NT2/D1 (cell line): ENCODE measurements at regions not wholly inside any gene's neighbourhood (a gene's known extent, or its start where the extent isn't known, plus 50 kb on each side); places are given as distances from the start of the nearest gene placed in this dataset.

ENCODE experiments used
- YY1 ChIP-seq: IDR thresholded peaks from 2 replicates; pipeline ENCODE4 v1.6.1; 2011; ENCODE audit not compliant: insufficient read length, insufficient read depth
- ZNF274 ChIP-seq: IDR thresholded peaks from 2 replicates; pipeline ENCODE4 v1.6.1; 2011; ENCODE audit warnings: mild to moderate bottlenecking, low read depth, low read length

DNA sequence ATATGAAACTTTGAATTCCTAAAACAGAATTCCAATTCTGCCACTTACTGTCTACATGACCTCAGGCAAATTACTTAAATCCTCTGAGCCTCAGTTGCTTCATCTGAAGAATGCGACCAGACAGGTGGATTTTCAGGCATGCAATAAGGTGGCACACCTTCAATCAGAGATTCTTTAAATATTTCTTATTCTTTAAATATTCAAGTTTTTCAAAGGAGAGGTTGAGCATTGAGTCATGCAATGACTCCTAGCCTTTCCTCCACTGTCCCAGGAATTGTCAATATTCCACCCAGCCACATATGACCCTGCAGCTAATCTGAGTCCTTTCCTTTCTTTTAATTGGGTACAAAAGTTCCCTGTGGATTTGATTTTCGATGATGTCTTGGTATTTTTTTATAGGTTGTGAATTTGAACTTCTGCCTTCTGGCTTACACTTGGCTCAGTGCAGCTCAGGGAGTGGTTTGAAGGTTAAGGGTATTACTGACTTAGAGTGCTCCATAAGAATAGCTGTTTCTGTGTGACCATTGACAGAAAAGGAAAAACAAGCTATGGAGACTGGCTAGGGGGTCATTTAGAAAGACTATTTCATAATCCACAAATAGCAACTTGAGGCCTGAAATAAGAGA is 52.2 kb upstream of the PRDX6 start:
- TF ChIP-seq YY1, result no peak
- no peak for TF ChIP-seq ZNF274
